NCI-H1092 treated with DMSO at 0.1 percent for 48 hours (cell line): ENCODE measurements at regions not wholly inside any gene's neighbourhood (a gene's known extent, or its start where the extent isn't known, plus 50 kb on each side); places are given as distances from the start of the nearest gene placed in this dataset.

Source experiments
- DNase-seq: peaks from one replicate; lab custom pipeline; 2025; lab: John Stamatoyannopoulos, UW

GRCh38 chr6:90403489-90404381 lies 107.1 kb upstream of the BACH2 start:
- no peak for DNase-seq

GRCh38 chr6:90402831-90403192 lies 106.2 kb upstream of the BACH2 start:
- DNase-seq = no peak

GRCh38 chr6:90401933-90402830 lies 105.5 kb upstream of the BACH2 start:
- no peak for DNase-seq

GRCh38 chr6:90399970-90400369 lies 103.3 kb upstream of the BACH2 start:
- DNase-seq = no peak

GRCh38 chr6:90397929-90398674 lies 101.5 kb upstream of the BACH2 start:
- no peak for DNase-seq

GRCh38 chr6:90397047-90397446 lies 100.4 kb upstream of the BACH2 start:
- no peak for DNase-seq

- peak; percentile 47 for DNase-seq
These were observed 96.7 kb upstream of the BACH2 start for GRCh38 chr6:90393232-90393884.

GRCh38 chr6:90390379-90390778 lies 93.7 kb upstream of the BACH2 start:
- no peak for DNase-seq

GRCh38 chr6:90388395-90388794 lies 91.8 kb upstream of the BACH2 start:
- DNase-seq = no peak

GRCh38 chr6:90387826-90388225 lies 91.2 kb upstream of the BACH2 start:
- DNase-seq = no peak

GRCh38 chr6:90387383-90387775 lies 90.7 kb upstream of the BACH2 start:
- DNase-seq = no peak

- DNase-seq = peak; percentile 21
These were observed 90.0 kb upstream of the BACH2 start for GRCh38 chr6:90386399-90387382.

- no peak for DNase-seq
These were observed 89.2 kb upstream of the BACH2 start for GRCh38 chr6:90385759-90386313.

- DNase-seq = no peak
These were observed 88.1 kb upstream of the BACH2 start for GRCh38 chr6:90384720-90385119.

GRCh38 chr6:90383196-90383822 lies 86.7 kb upstream of the BACH2 start:
- DNase-seq = no peak

GRCh38 chr6:90382760-90383159 lies 86.1 kb upstream of the BACH2 start:
- no peak for DNase-seq

- DNase-seq = no peak
These were observed 79.2 kb upstream of the BACH2 start for GRCh38 chr6:90375681-90376439.

GRCh38 chr6:90374201-90374600 lies 77.6 kb upstream of the BACH2 start:
- no peak for DNase-seq

GRCh38 chr6:90372885-90373284 lies 76.2 kb upstream of the BACH2 start:
- DNase-seq = no peak
